ENCODE measurements at regions not wholly inside any gene's neighbourhood (a gene's known extent, or its start where the extent isn't known, plus 50 kb on each side); places are given as distances from the start of the nearest gene placed in this dataset.

DNA sequence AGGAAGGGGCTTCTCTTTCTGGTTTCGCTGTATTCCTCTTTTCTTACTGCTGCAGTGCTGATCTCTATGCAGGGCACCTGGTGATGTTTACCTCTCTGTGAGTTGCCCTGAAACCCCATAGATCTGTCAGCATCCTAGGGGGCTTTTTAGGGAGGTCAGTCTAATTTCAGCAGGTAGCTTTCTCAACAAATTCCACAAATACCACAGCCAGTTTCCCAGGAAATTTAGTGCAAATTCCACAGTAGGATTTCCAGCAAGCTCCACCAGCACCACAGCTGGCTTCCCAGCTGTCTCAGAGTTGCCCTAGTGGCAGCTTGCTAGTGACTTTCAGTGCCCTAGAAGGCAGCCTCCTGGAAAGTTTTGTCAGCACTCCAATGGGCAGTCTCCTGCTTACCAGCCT, 379.1 kb upstream of the SMC2 start:
- Histone ChIP-seq H2AFZ (ENCODE audit: low read depth, low read length) (no peak overlapping the region), H3K27ac (ENCODE audit: insufficient read depth, low read depth, low read length) (no peak overlapping the region), H3K9ac (replicated peaks; ENCODE audit: extremely low read depth, insufficient read depth, low read length) (no peak overlapping the region), H3K9me1 (replicated peaks; ENCODE audit: control insufficient read depth, extremely low read depth, insufficient read depth, low read length) (no peaks in the 10 kb centered on the region), H3K4me3 (replicated peaks in 1 of 3; ENCODE audit: insufficient read depth in 1 of 3, low read depth in 1 of 3, low read length in 3 of 3) (no peak overlapping the region), H3K27me3 (ENCODE audit: control insufficient read depth in 2 of 2, insufficient read depth in 2 of 2, low read length in 2 of 2) (no peaks in the 10 kb centered on the region), H3K36me3 (ENCODE audit: control insufficient read depth in 2 of 2, extremely low read depth in 1 of 2, insufficient read depth in 2 of 2, low read length in 2 of 2) (no peaks in the 10 kb centered on the region), H4K20me1 (replicated peaks; ENCODE audit: control insufficient read depth, extremely low read depth, insufficient read depth, low read length) (no peaks in the 10 kb centered on the region), H3K4me1 (ENCODE audit: control insufficient read depth, extremely low read depth, insufficient read depth, low read length) (no peaks in the 10 kb centered on the region), H3K79me2 (ENCODE audit: control insufficient read depth, insufficient read depth, low read length) (no peaks in the 10 kb centered on the region), H3K9me3 (replicated peaks; ENCODE audit: control insufficient read depth, insufficient read depth, low read length) (peaks cover 3% of the 10 kb centered on the region), H3K4me2 (ENCODE audit: insufficient read depth, low read length) (no peak overlapping the region)
- ChIA-PET POLR2A (no interaction called here), CTCF (no interaction called here)
- dilution Hi-C loops (cut with MboI; ENCODE audit: extremely low pct_ligation_motif_present, low sequenced_read_pairs): no loop called here
- no peak for DNase-seq (ENCODE audit: low read depth, low spot score)
- FAIRE-seq: no peak
- no TSS peak for BruUV-seq (replicated peaks)
- TF ChIP-seq POLR2A (IDR thresholded peaks at IDR 0.05; ENCODE audit: low read depth, low read length): no peak
- no peak for TF ChIP-seq MYC (IDR thresholded peaks at IDR 0.05; ENCODE audit: low read depth, low read length)
- TF ChIP-seq POLR2AphosphoS5 (IDR thresholded peaks at IDR 0.05; ENCODE audit: insufficient read depth, low read depth, low read length): no peak
- TF ChIP-seq JUN (IDR thresholded peaks at IDR 0.05; ENCODE audit: borderline replicate concordance, insufficient read depth, insufficient read length, low read depth): no peak
- no peak for TF ChIP-seq GATA2 (IDR thresholded peaks at IDR 0.05; ENCODE audit: insufficient read depth, insufficient read length, low read depth, low read length)
- TF ChIP-seq EZH2 (IDR thresholded peaks at IDR 0.05; ENCODE audit: borderline replicate concordance, low read depth, low read length, severe bottlenecking): no peak
- no peak for TF ChIP-seq FOS (IDR thresholded peaks at IDR 0.05; ENCODE audit: borderline replicate concordance, insufficient read depth, low read length)
- TF ChIP-seq, protein P1, sequence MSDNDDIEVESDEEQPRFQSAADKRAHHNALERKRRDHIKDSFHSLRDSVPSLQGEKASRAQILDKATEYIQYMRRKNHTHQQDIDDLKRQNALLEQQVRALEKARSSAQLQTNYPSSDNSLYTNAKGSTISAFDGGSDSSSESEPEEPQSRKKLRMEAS (IDR thresholded peaks at IDR 0.05; ENCODE audit: insufficient read depth, insufficient read length): no peak
- TF ChIP-seq, protein P2, sequence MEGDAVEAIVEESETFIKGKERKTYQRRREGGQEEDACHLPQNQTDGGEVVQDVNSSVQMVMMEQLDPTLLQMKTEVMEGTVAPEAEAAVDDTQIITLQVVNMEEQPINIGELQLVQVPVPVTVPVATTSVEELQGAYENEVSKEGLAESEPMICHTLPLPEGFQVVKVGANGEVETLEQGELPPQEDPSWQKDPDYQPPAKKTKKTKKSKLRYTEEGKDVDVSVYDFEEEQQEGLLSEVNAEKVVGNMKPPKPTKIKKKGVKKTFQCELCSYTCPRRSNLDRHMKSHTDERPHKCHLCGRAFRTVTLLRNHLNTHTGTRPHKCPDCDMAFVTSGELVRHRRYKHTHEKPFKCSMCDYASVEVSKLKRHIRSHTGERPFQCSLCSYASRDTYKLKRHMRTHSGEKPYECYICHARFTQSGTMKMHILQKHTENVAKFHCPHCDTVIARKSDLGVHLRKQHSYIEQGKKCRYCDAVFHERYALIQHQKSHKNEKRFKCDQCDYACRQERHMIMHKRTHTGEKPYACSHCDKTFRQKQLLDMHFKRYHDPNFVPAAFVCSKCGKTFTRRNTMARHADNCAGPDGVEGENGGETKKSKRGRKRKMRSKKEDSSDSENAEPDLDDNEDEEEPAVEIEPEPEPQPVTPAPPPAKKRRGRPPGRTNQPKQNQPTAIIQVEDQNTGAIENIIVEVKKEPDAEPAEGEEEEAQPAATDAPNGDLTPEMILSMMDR (IDR thresholded peaks at IDR 0.05; ENCODE audit: extremely low read depth in 1 of 2, insufficient read depth in 1 of 2, low read depth in 1 of 2, low read length in 2 of 2): no peak
- intact Hi-C loops (cut with micrococcal nuclease): no loop called here
